Endothelial cell of umbilical vein (primary cell): ENCODE measurements at regions not wholly inside any gene's neighbourhood (a gene's known extent, or its start where the extent isn't known, plus 50 kb on each side); places are given as distances from the start of the nearest gene placed in this dataset.

Experiments used
- BruUV-seq: library from RNA; stranded (reverse); fragments of 400-500 nt; replicated peaks from 2 replicates; lab custom pipeline; 2021; lab: Mats Ljungman, UMichigan
- CTCF ChIA-PET: fragments of 300-600, 350-600 bp; sonication (Branson Sonifier 250); formaldehyde crosslinking; loops from one replicate; lab custom pipeline; 2021; ENCODE audit warnings: antibody characterized with exemption, inconsistent platforms; lab: Charles Lee
- POLR2A ChIA-PET: fragments of 300-600, 350-600 bp; sonication (Branson Sonifier 250); formaldehyde crosslinking; loops from one replicate; lab custom pipeline; 2021; ENCODE audit warnings: antibody characterized with exemption, inconsistent platforms; lab: Charles Lee
- DNase-seq: peaks from one replicate; pipeline ENCODE4 v3.0.0-alpha.2; 2011; ENCODE audit warnings: low read depth, low spot score
- FAIRE-seq: peaks from 2 replicates; lab custom pipeline; 2011; peaks lifted over from hg19 to GRCh38; lab: Jason Lieb, UNC
- H2AFZ ChIP-seq: 2 replicates; pipeline ENCODE4 v1.6.0; 2012; ENCODE audit warnings: low read depth, low read length, control low read depth, inconsistent platforms
- H3K27ac ChIP-seq: 2 replicates; pipeline ENCODE4 v1.5.1; 2011; ENCODE audit warnings: low read depth, mild to moderate bottlenecking, control low read depth, low read length, moderate library complexity; ENCODE audit not compliant: insufficient read depth
- H3K27me3 ChIP-seq, 2 experiments: 2 replicates each; pipeline versions ENCODE4 v1.6.0 to v1.6.1; 2011; ENCODE audit warnings: low read length in 2 of 2, mixed read lengths in 1 of 2; ENCODE audit not compliant: control insufficient read depth in 2 of 2, insufficient read depth in 2 of 2
- H3K36me3 ChIP-seq, 2 experiments: 2 replicates in 1 of 2; 3 replicates in 1 of 2; pipeline ENCODE4 v1.5.1; 2011; ENCODE audit warnings: low read length in 2 of 2, mild to moderate bottlenecking in 1 of 2, moderate library complexity in 1 of 2; ENCODE audit not compliant: control insufficient read depth in 2 of 2, insufficient read depth in 2 of 2; ENCODE audit errors: extremely low read depth in 1 of 2
- H3K4me1 ChIP-seq: 3 replicates; pipeline ENCODE4 v1.5.1; 2011; ENCODE audit warnings: mild to moderate bottlenecking, low read length; ENCODE audit not compliant: control insufficient read depth, insufficient read depth; ENCODE audit errors: extremely low read depth
- H3K4me2 ChIP-seq: 2 replicates; pipeline ENCODE4 v1.6.1; 2011; ENCODE audit warnings: low read length, control low read depth, mixed read lengths; ENCODE audit not compliant: insufficient read depth
- H3K4me3 ChIP-seq, 3 experiments: fragments of 200-600 bp in 1 of 3; sonication (generic), shearing (Covaris generic) in 1 of 3; replicated peaks in 1 of 3; 2 replicates each; pipeline ENCODE4 v1.5.1; 2011 to 2016; ENCODE audit warnings: control low read depth in 3 of 3, low read length in 3 of 3, mild to moderate bottlenecking in 2 of 3, inconsistent platforms in 1 of 3, low read depth in 1 of 3, moderate library complexity in 1 of 3; ENCODE audit not compliant: insufficient read depth in 1 of 3
- H3K79me2 ChIP-seq: 2 replicates; pipeline ENCODE4 v1.6.0; 2012; ENCODE audit warnings: low read length, inconsistent platforms; ENCODE audit not compliant: control insufficient read depth, insufficient read depth
- H3K9ac ChIP-seq: replicated peaks from 2 replicates; pipeline ENCODE3; 2011; ENCODE audit warnings: low read length, control low read depth; ENCODE audit not compliant: insufficient read depth; ENCODE audit errors: extremely low read depth
- H3K9me1 ChIP-seq: replicated peaks from 3 replicates; pipeline ENCODE4 v1.6.0; 2011; ENCODE audit warnings: mild to moderate bottlenecking, low read length; ENCODE audit not compliant: control insufficient read depth, insufficient read depth; ENCODE audit errors: extremely low read depth
- H3K9me3 ChIP-seq: replicated peaks from 2 replicates; pipeline ENCODE4 v1.5.1; 2012; ENCODE audit warnings: low read length, inconsistent platforms; ENCODE audit not compliant: control insufficient read depth, insufficient read depth
- H4K20me1 ChIP-seq: replicated peaks from 2 replicates; pipeline ENCODE3; 2011; ENCODE audit warnings: mild to moderate bottlenecking, low read length; ENCODE audit not compliant: control insufficient read depth, insufficient read depth; ENCODE audit errors: extremely low read depth
- CTCF ChIP-seq, 2 donors: IDR thresholded peaks; 1 replicate in 1 of 2; 2 replicates in 1 of 2; pipeline ENCODE4 v1.5.1; 2011; ENCODE audit warnings: low read length in 2 of 2, mild to moderate bottlenecking in 2 of 2, moderate library complexity in 2 of 2, control low read depth in 1 of 2, inconsistent platforms in 1 of 2, low read depth in 1 of 2; ENCODE audit not compliant: insufficient read depth in 1 of 2; ENCODE audit errors: extremely low read depth in 1 of 2
- EZH2 ChIP-seq: IDR thresholded peaks from 2 replicates; pipeline ENCODE4 v1.6.1; 2012; ENCODE audit warnings: borderline replicate concordance, low read depth, mild to moderate bottlenecking, moderate library complexity, low read length, inconsistent platforms; ENCODE audit not compliant: severe bottlenecking
- FOS ChIP-seq: IDR thresholded peaks from 2 replicates; pipeline ENCODE4 v1.6.1; 2011; ENCODE audit warnings: mild to moderate bottlenecking, low read length, moderate library complexity, borderline replicate concordance; ENCODE audit not compliant: insufficient read depth
- GATA2 ChIP-seq: IDR thresholded peaks from 2 replicates; pipeline ENCODE4 v1.7.0; 2011; ENCODE audit warnings: low read depth, mild to moderate bottlenecking, moderate library complexity, mixed read lengths, low read length; ENCODE audit not compliant: insufficient read length, insufficient read depth
- JUN ChIP-seq: IDR thresholded peaks from 2 replicates; pipeline ENCODE4 v1.6.1; 2011; ENCODE audit warnings: borderline replicate concordance, low read depth; ENCODE audit not compliant: insufficient read length, insufficient read depth
- MAX ChIP-seq: IDR thresholded peaks from 2 replicates; pipeline ENCODE4 v1.6.1; 2011; ENCODE audit not compliant: insufficient read depth, insufficient read length
- MYC ChIP-seq: IDR thresholded peaks from one replicate; pipeline ENCODE4 v1.6.1; 2011; ENCODE audit warnings: mild to moderate bottlenecking, low read depth, low read length
- POLR2A ChIP-seq: IDR thresholded peaks from 2 replicates; pipeline ENCODE4 v1.6.1; 2012; ENCODE audit warnings: low read depth, mild to moderate bottlenecking, control low read depth, low read length
- POLR2AphosphoS5 ChIP-seq: IDR thresholded peaks from 2 replicates; pipeline ENCODE4 v1.6.1; 2012; ENCODE audit warnings: low read depth, mild to moderate bottlenecking, control low read depth, low read length, moderate library complexity; ENCODE audit not compliant: insufficient read depth
- dilution Hi-C: fragments of 300-500 bp; cut with MboI; formaldehyde crosslinking; loops from one replicate; pipeline ENCODE4 v1.15.0; 2019; ENCODE audit warnings: low sequenced_read_pairs; ENCODE audit not compliant: extremely low pct_ligation_motif_present
- intact Hi-C: fragments of 100-400 bp; cut with micrococcal nuclease; formaldehyde crosslinking; loops from one replicate; pipeline ENCODE4 v1.10.0; 2022

DNA sequence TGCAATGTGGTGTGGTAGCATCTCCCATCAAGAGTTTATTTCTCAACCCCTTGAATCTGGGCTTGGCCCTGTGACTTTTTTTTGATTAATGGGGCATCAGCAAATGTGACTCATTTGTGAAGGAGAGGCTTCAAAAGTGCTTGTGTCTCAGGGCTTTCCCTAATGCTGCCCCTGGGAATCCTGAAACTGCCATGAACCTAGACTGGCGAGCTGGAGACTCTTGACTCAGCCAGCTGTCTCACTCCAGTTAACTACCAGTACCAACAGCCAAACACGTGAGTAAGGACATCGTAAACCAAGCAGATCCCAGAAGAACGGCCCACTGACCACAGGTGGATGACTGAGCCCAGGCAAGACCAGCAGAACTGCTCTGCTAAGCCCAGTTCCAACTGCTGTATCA lies 72.8 kb upstream of the ADTRP start:
- Histone ChIP-seq H3K9ac (no peak overlapping the region), H3K4me1 (peaks cover 7% of the 10 kb centered on the region), H2AFZ (no peak overlapping the region), H4K20me1 (no peaks in the 10 kb centered on the region), H3K9me3 (no peaks in the 10 kb centered on the region), H3K36me3 (no peaks in the 10 kb centered on the region), H3K27ac (no peak overlapping the region), H3K4me3 (no peak overlapping the region), H3K27me3 (peaks cover 0 to 2% of the 10 kb centered on the region in 2 experiments), H3K79me2 (no peaks in the 10 kb centered on the region), H3K9me1 (no peaks in the 10 kb centered on the region), H3K4me2 (no peak overlapping the region)
- ChIA-PET CTCF (no interaction called here), POLR2A (no interaction called here)
- DNase-seq (no peak), FAIRE-seq (no peak)
- TF ChIP-seq MAX (no peak), GATA2 (no peak), FOS (no peak), MYC (no peak), JUN (no peak), POLR2A (no peak), POLR2AphosphoS5 (no peak), CTCF (IDR thresholded peaks at IDR 0.05; ENCODE audit: extremely low read depth in 1 of 2, insufficient read depth in 1 of 2, low read depth in 1 of 2, low read length in 2 of 2) (no peak), EZH2 (no peak)
- no TSS peak for BruUV-seq
- dilution Hi-C loops, result no loop called here
- intact Hi-C loops, result no loop called here
